HK-2 (cell line): ENCODE measurements at regions not wholly inside any gene's neighbourhood (a gene's known extent, or its start where the extent isn't known, plus 50 kb on each side); places are given as distances from the start of the nearest gene placed in this dataset.
"Not testable (repeated sequence)": the region's sequence is repeated elsewhere in the genome, so short reads cannot be mapped to it uniquely, and the experiment has no call there.

ENCODE experiments used
- DNase-seq: peaks from one replicate; pipeline ENCODE4 v3.0.0-alpha.2; 2018; ENCODE audit not compliant: unreplicated experiment

- DNase-seq: no peak
Measured at GRCh38 chr12:83932011-83932410, 980.6 kb downstream of the SLC6A15 start.

- no peak for DNase-seq
Measured at GRCh38 chr12:83931451-83931850, 981.1 kb downstream of the SLC6A15 start.

- not testable (repeated sequence) for DNase-seq
Measured at GRCh38 chr12:83929792-83930191, 982.8 kb downstream of the SLC6A15 start.

GRCh38 chr12:83920821-83921547, 991.6 kb downstream of the SLC6A15 start:
- DNase-seq: no peak

GRCh38 chr12:83919081-83919480, 993.5 kb downstream of the SLC6A15 start:
- no peak for DNase-seq

- no peak for DNase-seq
Measured at GRCh38 chr12:83904175-83904574, 1008.4 kb downstream of the SLC6A15 start.

- DNase-seq: no peak
Measured at GRCh38 chr12:83896416-83896815, 1016.2 kb downstream of the SLC6A15 start.

GRCh38 chr12:83893101-83893500, 1019.5 kb downstream of the SLC6A15 start:
- no peak for DNase-seq

- no peak for DNase-seq
Measured at GRCh38 chr12:83889745-83890144, 1022.9 kb downstream of the SLC6A15 start.

- DNase-seq: no peak
Measured at GRCh38 chr12:83886479-83886878, 1026.1 kb downstream of the SLC6A15 start.

GRCh38 chr12:83870921-83871599, 1041.5 kb downstream of the SLC6A15 start:
- not testable (repeated sequence) for DNase-seq

- DNase-seq: no peak
Measured at GRCh38 chr12:83866477-83866876, 1046.1 kb downstream of the SLC6A15 start.

GRCh38 chr12:83865431-83865830, 1047.2 kb downstream of the SLC6A15 start:
- no peak for DNase-seq

GRCh38 chr12:83864054-83864453, 1048.5 kb downstream of the SLC6A15 start:
- DNase-seq: no peak

- DNase-seq: no peak
Measured at GRCh38 chr12:83859021-83859420, 1053.6 kb downstream of the SLC6A15 start.

- DNase-seq: no peak
Measured at GRCh38 chr12:83856803-83857202, 1055.8 kb downstream of the SLC6A15 start.

GRCh38 chr12:83850531-83850930, 1062.1 kb downstream of the SLC6A15 start:
- DNase-seq: no peak

GRCh38 chr12:83848702-83849101, 1063.9 kb downstream of the SLC6A15 start:
- no peak for DNase-seq

- DNase-seq: no peak
Measured at GRCh38 chr12:83843541-83843940, 1069.1 kb downstream of the SLC6A15 start.

GRCh38 chr12:83841620-83842019, 1071.0 kb downstream of the SLC6A15 start:
- DNase-seq: no peak

GRCh38 chr12:83827860-83828259, 1084.7 kb downstream of the SLC6A15 start:
- DNase-seq: no peak

- DNase-seq: no peak
Measured at GRCh38 chr12:83827193-83827592, 1085.4 kb downstream of the SLC6A15 start.

- DNase-seq: peak; percentile 52
Measured at GRCh38 chr12:83826112-83826511, 1086.5 kb downstream of the SLC6A15 start.
